GM19395 (cell line): ENCODE measurements at regions not wholly inside any gene's neighbourhood (a gene's known extent, or its start where the extent isn't known, plus 50 kb on each side); places are given as distances from the start of the nearest gene placed in this dataset.
"Not testable (repeated sequence)": the region's sequence is repeated elsewhere in the genome, so short reads cannot be mapped to it uniquely, and the experiment has no call there.

Experiments used
- ATAC-seq: cut with Tn5 transposase; IDR thresholded peaks from one replicate; pipeline ENCODE4 v1.9.1; 2021; ENCODE audit warnings: mild to moderate bottlenecking, moderate library complexity; ENCODE audit not compliant: unreplicated experiment

DNA sequence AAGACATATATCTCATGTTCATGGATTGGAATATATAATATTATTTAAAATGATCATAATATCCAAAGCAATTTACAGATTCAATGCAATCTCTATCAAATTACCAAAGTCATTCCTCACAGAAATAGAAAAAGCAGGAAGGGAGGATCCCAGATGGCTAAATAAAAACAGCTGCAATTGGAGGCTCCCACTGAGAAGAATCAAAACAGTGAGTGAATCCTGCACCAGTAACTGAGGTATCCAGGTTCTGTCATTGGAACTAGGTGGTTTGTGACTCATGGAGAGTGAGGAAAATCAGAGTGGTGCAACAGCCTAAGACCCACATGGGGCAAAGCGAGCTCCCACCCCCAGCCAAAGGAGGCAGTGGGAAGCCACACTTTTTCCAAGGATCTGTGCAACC, 128.4 kb downstream of the MTERF1 start:
- no peak for ATAC-seq

DNA sequence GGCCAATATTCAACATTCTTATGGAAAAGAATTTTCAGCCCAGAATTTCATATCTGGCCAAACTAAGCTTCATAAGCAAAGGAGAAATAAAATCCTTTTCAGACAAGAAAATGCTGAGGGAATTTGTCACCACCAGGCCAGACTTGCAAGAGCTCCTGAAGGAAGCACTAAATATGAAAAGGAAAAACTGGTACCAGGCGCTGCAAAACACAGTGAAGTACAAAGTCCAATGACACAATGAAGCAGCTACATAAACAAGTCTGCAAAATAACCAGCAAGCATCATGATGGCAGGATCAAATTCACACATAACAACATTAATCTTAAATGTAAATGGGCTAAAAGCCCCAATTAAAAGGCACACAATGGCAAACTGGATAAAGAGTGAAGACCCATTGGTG, 126.2 kb downstream of the MTERF1 start:
- ATAC-seq: not testable (repeated sequence)

DNA sequence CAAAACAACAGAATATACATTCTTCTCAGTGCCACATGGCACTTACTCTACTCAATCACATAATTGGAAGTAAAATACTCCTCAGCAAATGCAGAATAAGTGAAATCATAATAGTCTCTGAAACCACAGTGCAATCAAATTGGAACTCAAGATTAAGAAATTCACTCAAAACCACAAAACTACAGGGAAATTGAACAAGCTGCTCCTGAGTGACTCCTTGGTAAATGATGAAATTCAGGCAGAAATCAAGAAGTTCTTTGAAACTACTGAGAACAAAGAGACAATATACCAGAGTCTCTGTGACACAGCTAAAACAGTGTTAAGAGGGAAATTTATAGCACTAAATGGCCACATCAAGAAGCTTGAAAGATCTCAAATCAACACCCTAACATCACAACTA, 125.4 kb downstream of the MTERF1 start:
- not testable (repeated sequence) for ATAC-seq

DNA sequence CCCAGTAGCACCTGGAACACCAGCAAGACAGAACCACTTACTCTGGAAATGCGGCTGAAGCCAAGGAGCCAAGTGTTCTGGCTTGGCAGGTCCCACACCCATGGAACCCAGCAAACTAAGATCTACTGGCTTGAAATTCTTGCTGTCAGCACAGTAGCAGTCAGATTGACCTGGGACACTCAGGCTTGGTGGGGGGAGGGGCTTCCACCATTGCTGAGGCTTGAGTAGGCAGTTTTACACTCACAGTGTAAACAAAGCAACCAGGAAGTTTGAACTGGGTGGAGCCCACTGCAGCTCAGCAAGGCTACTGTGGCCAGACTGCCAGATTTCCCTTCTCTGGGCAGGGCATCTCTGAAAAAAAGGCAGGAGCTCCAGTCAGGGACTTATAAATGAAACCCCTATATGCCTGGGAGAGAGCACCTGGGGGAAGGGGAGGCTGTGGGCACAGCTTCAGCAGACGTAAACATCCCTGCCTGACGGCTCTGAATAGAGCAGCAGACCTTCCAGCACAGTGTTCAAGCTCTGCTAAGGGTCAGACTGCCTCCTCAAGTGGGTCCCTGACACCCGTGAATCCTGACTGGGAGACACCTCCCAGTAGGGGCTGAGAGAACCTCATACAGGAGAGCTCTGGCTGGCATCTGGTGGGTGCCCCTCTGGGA, 121.2 kb downstream of the MTERF1 start:
- ATAC-seq: no peak

DNA sequence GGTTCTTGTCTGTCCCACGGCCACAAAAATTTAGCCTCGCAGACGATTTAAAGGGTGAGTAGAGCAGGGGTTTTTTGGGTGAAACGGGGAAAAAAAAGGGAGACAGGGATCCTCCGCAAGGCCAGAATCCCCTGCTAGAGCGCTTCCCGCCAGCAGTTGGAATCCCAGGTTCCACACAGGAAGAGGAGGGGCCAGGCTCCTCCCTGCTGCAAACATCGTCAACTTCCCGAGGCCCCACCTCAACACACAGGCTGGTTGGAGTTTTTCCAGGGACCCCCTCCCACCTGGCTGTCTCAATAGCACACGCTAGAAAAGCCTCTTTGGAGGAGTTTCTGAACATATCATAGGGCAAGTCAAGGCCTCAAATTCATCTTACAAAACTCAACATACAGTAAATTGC, 112.7 kb downstream of the MTERF1 start:
- no peak for ATAC-seq

DNA sequence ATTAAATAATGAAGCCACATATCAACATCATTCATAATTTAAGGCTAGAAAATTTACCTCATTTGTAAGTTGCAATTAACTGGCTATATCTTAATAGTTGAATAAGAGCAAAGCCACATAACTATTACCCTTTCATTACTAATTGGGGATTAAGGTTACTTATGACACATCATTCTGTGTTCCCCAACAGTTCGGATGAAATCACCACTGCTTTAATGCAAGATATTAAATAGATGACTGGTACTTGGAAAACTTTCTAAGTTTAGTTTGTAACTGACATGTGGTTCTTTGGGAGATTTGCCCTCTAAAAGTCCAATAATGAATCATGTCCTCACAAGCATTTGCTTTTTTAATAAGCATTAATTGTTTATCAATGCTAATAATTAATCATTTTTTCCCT, 109.1 kb downstream of the MTERF1 start:
- ATAC-seq: no peak

DNA sequence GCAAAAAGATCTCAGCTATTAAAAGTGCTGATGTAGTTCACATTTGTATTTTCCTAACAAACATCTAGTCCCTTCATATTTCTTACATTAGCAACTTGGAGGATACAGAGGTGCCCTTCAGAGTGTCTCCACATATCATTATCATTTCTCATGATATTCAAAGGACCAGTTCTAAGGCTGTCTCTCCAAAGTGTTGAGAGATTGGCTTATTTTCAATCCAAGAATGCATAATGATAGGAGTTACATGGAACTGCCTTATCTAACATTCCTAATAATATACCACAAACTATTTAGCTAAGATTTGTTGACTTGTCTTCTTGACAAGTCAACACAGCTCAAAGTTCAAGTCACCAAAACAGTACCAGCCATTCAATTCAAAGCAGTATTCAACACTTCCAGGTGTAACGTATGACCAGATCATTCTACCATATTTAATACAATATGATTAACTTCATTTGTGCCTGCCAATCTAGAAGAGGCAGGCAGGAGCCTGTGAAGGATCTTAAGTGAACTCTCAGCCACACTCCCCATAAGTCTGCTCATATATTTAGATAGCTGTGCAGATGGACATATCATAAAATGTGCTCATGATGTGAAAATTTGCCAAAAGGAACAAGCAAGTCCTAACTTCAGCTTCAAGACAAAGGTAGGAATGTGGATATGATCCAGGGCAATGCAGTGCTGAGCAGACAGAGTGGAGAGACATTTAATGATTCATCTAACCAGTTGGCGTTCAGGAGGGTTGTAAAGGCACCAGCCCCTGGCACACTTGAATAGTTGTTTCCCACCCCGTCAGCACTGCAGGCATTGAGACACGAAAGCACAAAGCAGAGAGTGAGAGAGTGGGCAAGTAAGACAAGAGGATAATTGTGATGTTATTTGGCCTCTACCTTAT, 108.3 kb downstream of the MTERF1 start:
- ATAC-seq: no peak

DNA sequence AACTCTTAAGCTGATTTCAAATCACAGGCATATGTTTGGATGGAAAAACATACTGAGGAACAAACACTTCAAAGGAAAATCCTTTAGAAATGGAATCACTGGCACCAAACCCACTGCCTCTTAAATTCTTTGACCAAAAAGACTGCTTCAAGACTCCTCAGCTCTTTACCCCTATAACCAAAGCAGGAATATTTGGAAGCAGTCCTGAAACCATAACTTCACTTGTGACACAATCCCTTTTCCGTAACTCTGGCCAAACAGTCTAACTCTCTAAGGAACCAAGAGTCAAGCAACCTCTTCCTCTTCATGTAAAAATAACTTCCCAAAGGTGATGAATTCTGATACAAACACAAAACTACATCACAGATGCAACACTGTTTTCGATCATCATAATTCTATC, 104.3 kb downstream of the MTERF1 start:
- ATAC-seq: no peak

DNA sequence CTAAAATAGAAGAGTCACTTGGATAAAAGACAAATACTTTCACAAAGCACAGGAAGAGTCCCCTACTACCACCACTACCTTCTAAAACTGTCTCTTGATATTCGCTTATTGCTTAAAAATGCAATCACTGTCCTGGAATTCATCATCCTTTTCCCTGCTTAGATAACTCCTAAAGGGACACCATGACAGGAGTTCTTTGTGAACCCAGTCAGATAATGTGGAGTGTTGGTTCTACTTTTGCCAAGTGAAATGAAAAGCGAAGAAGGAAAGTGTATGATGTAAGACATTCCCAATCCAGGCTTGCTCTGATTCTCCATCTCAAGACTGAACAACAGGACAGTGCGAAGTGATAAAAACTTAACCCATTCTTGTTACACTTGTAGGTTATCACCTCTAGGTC, 103.0 kb downstream of the MTERF1 start:
- no peak for ATAC-seq

DNA sequence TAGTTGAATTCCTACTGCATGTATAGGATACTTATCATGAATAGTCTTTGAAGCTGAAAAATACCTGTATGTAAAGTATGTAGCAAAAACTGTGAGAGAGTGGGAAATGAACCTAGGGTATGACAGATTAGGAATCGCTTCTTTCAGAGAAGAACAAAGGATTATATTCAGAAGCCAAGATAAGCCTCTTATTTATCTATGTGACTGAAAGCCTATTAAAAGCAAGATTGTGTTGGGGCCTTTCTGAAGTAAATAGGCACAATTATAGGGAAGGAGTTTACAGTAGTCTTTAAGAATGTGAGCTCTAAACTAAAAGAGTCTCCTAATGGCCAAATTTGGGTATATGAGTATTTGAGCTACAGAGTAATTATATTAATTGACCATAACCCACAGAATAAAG, 102.1 kb downstream of the MTERF1 start:
- no peak for ATAC-seq

DNA sequence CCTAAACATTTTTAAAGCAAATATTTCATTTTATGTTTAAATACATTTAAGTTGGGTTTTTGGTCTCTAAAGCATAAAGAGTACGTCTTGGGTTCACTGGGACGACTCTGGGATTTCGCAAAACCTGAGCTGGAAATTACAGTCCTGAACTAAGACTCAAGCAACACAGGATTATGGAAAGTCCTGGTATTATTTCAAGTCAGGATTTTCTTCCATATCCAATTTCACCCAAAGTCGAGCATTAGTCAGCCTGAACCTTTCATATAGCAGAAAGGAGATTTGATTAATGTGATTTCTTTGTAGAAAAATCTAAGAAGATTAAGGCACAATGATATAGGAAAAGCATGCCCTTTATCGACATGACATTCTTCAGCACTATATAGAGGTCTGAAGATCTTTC, 100.0 kb downstream of the MTERF1 start:
- no peak for ATAC-seq

DNA sequence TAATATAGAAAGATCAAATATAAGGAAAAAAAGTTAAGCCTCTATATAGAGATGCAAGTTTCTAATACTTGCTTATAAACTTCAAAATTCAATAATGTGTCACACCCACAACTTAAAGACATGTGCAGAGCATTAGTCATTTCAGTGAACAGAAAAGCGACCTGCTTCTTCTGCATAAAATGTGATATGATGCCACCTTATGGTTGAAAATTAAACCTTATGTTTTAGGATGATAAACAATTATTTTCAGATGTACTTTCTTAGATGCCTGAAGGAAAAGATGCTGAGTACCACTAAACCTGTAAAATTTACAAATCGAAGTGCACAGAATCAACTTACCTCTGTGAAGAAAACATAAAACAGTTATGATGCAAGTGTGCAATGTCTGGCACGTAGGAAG, 96.0 kb downstream of the MTERF1 start:
- no peak for ATAC-seq

DNA sequence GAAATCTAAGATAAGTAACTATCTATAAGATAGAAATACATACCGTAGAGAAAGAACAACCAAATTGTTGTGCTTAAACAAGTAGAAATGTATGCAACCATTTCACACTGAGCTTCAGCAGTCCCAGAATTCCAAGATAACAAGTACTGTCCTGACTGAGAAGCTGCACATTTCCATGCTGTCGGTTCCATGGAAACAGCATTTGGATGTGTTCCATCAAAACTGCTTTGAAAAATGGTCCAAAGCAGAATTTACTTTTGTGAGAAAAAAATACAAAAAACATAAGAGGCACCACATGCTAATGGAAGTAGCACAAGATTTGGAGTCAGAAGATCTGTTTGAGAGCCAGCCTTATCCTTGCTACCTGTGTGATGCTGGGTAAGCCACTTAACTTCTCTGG, 92.6 kb downstream of the MTERF1 start:
- no peak for ATAC-seq

DNA sequence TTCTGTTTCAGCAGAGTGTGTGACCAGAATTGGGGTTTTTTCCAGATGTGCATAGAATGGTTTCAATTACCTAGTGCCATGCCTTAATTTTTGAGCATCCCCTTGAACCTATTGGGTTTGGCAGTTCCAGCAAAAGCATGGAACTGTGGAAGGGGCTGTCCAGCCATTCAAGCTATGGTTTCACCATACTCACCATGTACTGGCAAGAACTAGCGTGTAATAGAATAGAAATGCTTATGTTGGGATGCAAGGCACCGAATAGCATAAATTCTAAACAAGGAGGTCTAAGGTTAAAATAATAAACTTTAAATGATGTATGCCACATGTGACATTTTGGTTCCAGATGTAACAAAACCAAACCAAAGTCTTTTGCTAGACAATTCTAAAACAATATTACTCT, 91.4 kb downstream of the MTERF1 start:
- no peak for ATAC-seq

DNA sequence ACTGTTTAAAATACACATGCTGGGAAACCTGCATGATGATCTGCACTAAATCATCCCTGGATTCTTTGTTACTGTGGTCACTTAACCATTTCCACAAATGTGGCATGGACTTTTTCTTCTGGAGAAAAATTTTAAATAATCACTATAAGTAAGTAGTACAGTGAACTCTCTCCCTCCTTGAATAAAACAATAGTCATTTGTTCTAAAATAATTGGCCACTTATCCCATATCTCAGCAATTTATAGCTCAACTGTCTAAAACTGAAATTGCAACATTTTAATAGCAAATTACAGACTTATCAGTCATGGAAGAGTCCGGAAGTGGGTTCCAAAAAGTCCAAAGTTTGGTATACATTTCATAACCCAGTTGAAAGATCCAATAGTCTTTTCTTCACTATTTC, 90.9 kb downstream of the MTERF1 start:
- ATAC-seq: no peak

DNA sequence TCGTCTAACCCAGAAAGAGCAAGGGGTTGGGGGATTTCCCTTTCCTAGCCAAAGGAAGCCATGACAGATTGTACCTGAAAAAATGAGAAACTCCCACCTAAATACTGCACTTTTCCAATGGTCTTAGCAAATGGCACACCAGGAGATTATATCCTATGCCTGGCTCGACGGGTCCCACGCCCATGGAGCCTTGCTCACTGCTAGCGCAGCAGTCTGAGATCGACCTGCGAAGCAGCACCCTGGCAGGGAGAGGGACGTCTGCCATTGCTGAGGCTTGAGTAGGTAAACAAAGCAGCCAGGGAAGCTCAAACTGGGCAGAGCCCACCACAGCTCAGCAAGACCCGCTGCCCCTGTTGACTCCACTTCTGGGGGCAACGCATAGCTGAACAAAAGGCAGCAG, 89.9 kb downstream of the MTERF1 start:
- ATAC-seq: not testable (repeated sequence)

DNA sequence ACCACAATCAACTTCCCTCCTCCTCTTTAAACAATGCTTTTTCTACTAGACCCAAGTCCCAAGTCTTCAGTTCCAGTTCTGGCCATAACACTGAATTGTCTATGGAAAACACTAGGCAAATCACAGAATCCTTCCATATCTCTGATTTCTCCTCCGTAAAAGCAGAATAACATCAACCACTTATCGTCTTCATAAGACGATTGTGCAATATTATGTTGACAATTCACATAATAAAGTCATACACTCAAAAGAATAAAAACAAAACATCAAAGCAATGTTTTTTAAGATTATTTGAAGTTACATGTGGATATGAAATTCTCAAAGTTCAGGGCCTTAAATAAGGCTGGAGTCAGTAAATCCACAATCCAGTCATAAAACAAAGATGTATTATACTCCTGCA, 84.4 kb downstream of the MTERF1 start:
- no peak for ATAC-seq

DNA sequence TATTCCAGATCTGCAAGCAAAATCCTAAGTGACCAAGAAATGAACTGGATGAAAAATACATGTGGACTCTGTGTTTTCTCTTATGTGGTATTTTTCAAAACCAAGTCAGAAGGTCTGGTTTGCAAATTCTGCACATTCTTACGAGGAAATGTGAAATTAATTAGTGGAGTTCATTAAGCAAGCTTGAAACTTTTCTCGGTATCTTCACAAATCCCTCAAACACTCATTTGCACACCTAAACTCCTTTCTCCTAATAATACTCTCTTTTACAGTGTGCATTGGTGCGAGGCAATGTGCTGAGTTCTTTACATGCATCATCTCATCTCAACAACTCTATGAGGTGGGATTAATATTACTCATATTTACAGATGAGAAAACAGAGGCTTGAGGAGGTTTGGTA, 82.1 kb downstream of the MTERF1 start:
- no peak for ATAC-seq

DNA sequence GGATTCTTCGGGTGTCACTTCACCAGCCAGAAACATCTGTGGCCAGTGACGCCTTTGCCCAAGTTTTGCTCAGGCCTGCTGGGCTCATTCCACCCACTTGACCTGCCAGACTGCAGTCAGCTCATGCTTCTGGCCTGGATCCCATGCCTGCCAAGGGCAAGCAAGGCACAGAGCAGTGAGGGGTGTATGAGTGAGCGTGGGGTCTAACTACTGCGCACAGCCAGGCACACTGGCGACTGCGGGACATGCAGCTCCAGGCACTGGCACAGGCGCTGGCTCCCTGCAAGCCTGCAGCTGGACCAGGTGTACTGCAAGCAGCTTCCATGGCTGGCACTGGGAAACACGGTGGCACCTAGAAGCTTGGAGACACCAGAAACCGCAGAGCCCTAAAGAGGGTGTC, 80.1 kb downstream of the MTERF1 start:
- no peak for ATAC-seq

DNA sequence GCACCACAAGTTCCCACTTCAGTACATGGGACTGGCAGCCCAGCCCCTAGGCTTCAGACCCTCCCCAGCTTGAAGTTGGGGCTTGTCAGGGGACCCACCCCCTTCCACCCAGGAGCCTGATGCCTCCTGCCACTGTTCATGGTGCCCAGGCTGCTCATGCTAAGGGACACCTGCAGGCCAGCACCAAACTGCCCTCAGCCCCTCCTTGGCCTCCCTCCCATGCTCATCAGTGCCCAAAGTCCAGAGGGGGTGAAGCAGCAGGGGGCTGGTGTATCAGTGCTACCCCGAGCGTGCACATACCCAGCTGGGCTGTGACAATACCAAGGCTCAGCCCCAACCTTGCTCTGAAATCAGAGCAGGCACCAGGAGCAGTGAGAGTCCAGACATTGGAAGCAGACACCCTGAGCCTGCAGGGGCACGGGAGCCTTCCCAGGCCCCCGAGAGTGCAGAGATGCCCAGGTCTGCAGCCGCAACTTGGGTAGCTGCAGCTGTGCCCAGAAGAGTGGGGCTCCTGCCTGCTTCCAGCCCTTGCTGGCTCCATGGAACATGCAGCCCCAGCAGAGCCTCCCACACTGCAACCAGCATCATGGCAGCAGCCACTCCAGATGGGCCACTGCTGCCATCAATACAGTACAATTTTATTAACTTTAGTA, 79.0 kb downstream of the MTERF1 start:
- ATAC-seq: no peak

DNA sequence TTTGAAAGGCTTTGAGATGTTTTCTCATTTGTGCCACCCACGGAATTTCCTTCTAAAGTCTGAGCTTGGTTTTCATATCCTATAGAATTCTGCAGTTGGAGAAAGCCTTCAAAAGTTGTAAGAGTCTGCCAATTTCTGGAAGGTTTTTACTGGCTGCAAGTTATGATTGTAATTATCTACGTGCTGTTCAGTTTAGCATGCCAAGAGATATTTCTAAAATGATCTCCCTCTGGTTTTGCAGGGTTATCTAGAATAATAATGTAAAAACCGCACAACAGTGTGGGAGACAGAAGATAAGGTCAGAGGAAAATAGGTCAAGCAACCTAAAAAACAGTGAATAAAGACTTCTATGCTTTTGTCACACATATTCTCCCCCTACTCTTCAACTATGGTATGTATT, 69.3 kb downstream of the MTERF1 start:
- ATAC-seq: no peak

DNA sequence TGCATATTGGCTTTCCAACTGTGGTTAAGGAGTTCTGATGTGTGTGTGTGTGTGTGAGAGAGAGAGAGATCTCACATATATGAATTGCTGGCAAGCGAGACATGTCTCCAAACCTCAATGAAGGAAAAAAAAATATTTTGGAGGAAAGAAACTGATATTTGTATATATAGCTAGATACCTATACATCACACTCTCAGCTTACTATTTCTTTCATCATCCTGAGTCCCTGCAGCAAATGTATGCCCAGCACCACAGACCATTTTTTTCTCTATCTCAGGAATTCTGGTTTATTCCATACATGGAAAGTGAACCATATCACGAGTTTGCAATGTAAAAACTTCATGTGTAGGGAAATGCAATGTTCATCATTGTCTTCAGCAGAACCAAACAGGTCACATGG, 68.9 kb downstream of the MTERF1 start:
- ATAC-seq: no peak
